IMR-90 (cell line): ENCODE measurements at regions not wholly inside any gene's neighbourhood (a gene's known extent, or its start where the extent isn't known, plus 50 kb on each side); places are given as distances from the start of the nearest gene placed in this dataset.

ENCODE experiments used
- ATAC-seq: fragments of 200-7000 bp; cut with Tn5 transposase; 2 replicates; pipeline ENCODE4 v1.9.1; 2020; ENCODE audit warnings: low read depth, mild to moderate bottlenecking, moderate library complexity
- BruUV-seq: library from RNA; stranded (reverse); fragments of 400-500 nt; replicated peaks from 2 replicates; lab custom pipeline; 2021; lab: Mats Ljungman, UMichigan
- CTCF ChIA-PET: fragments of 300-600 bp; formaldehyde crosslinking; extraction: SDS; loops from one replicate; lab custom pipeline; 2021; ENCODE audit warnings: antibody characterized with exemption; lab: Yijun Ruan, JAX
- POLR2A ChIA-PET: fragments of 300-600 bp; sonication (Branson Sonifier 250); formaldehyde crosslinking; loops from one replicate; lab custom pipeline; 2022; ENCODE audit warnings: antibody characterized with exemption; ENCODE audit not compliant: unreplicated experiment; lab: Charles Lee
- DNase-seq: peaks from one replicate; pipeline ENCODE4 v3.0.0; 2013
- H2AFZ ChIP-seq: replicated peaks from 2 replicates; pipeline ENCODE3; 2013; ENCODE audit warnings: low read length, mild to moderate bottlenecking; ENCODE audit not compliant: poor library complexity
- H2AK5ac ChIP-seq: 2 replicates; pipeline ENCODE4 v1.6.1; 2013; ENCODE audit warnings: low read depth, low read length, inconsistent platforms
- H2AK9ac ChIP-seq: replicated peaks from 2 replicates; pipeline ENCODE3; 2013; ENCODE audit warnings: mild to moderate bottlenecking, low read depth, low read length, moderate library complexity; ENCODE audit not compliant: poor library complexity
- H2BK120ac ChIP-seq: 2 replicates; pipeline ENCODE4 v1.6.1; 2013; ENCODE audit warnings: low read depth, low read length, inconsistent platforms
- H2BK15ac ChIP-seq: 3 replicates; pipeline ENCODE4 v1.6.1; 2013; ENCODE audit warnings: low read depth, low read length, inconsistent platforms
- H2BK20ac ChIP-seq: 2 replicates; pipeline ENCODE4 v1.6.1; 2013; ENCODE audit warnings: low read depth, mild to moderate bottlenecking, inconsistent platforms, low read length, moderate library complexity
- H2BK5ac ChIP-seq: 2 replicates; pipeline ENCODE4 v1.6.1; 2013; ENCODE audit warnings: mild to moderate bottlenecking, low read depth, low read length, inconsistent platforms; ENCODE audit not compliant: poor library complexity, severe bottlenecking
- H3K14ac ChIP-seq: replicated peaks from 2 replicates; pipeline ENCODE4 v1.6.1; 2013; ENCODE audit warnings: low read depth, low read length, inconsistent platforms
- H3K18ac ChIP-seq: 2 replicates; pipeline ENCODE4 v1.6.1; 2013; ENCODE audit warnings: low read depth, low read length, control low read depth
- H3K23ac ChIP-seq: 2 replicates; pipeline ENCODE4 v1.6.1; 2013; ENCODE audit warnings: low read depth, low read length, inconsistent platforms
- H3K27ac ChIP-seq: 2 replicates; pipeline ENCODE4 v1.5.1; 2013; ENCODE audit warnings: mild to moderate bottlenecking, control low read depth, low read length; ENCODE audit not compliant: insufficient read depth
- H3K27me3 ChIP-seq: 2 replicates; pipeline ENCODE4 v1.6.1; 2013; ENCODE audit warnings: low read length; ENCODE audit not compliant: control insufficient read depth, insufficient read depth
- H3K36me3 ChIP-seq: 2 replicates; pipeline ENCODE4 v1.6.1; 2013; ENCODE audit warnings: low read length, mixed read lengths; ENCODE audit not compliant: control insufficient read depth, insufficient read depth
- H3K4ac ChIP-seq: 2 replicates; pipeline ENCODE4 v1.6.1; 2013; ENCODE audit warnings: low read depth, low read length, inconsistent platforms
- H3K4me1 ChIP-seq: 2 replicates; pipeline ENCODE4 v1.6.1; 2013; ENCODE audit warnings: low read length, mixed read lengths; ENCODE audit not compliant: control insufficient read depth, insufficient read depth
- H3K4me2 ChIP-seq: 2 replicates; pipeline ENCODE4 v1.6.1; 2013; ENCODE audit warnings: low read depth, mild to moderate bottlenecking, control low read depth, low read length, moderate library complexity
- H3K4me3 ChIP-seq: 2 replicates; pipeline ENCODE4 v1.5.1; 2013; ENCODE audit warnings: low read depth, mild to moderate bottlenecking, control low read depth, low read length, moderate library complexity; ENCODE audit not compliant: insufficient read depth
- H3K56ac ChIP-seq: 2 replicates; pipeline ENCODE4 v1.6.1; 2013; ENCODE audit warnings: low read length, inconsistent platforms; ENCODE audit not compliant: insufficient read depth; ENCODE audit errors: extremely low read depth
- H3K79me1 ChIP-seq, 2 experiments: 2 replicates each; pipeline ENCODE4 v1.6.1; 2013; ENCODE audit warnings: low read length in 2 of 2, inconsistent platforms in 1 of 2, low read depth in 1 of 2
- H3K9ac ChIP-seq: 2 replicates; pipeline ENCODE4 v1.6.1; 2013; ENCODE audit warnings: low read depth, low read length, control low read depth
- H3K9me1 ChIP-seq: 2 replicates; pipeline ENCODE4 v1.6.1; 2013; ENCODE audit warnings: low read length, inconsistent platforms; ENCODE audit not compliant: insufficient read depth
- H3K9me3 ChIP-seq: 2 replicates; pipeline ENCODE4 v1.6.1; 2013; ENCODE audit warnings: low read length; ENCODE audit not compliant: control insufficient read depth, insufficient read depth
- H4K20me1 ChIP-seq: 2 replicates; pipeline ENCODE4 v1.6.1; 2013; ENCODE audit warnings: low read length, inconsistent platforms; ENCODE audit not compliant: insufficient read depth
- H4K5ac ChIP-seq: 2 replicates; pipeline ENCODE4 v1.6.1; 2013; ENCODE audit warnings: mild to moderate bottlenecking, low read depth, low read length, control low read depth
- H4K8ac ChIP-seq, 2 experiments: 2 replicates each; pipeline ENCODE4 v1.6.1; 2013; ENCODE audit warnings: low read depth in 2 of 2, low read length in 2 of 2, control low read depth in 1 of 2, inconsistent platforms in 1 of 2
- H4K91ac ChIP-seq: 2 replicates; pipeline ENCODE4 v1.6.1; 2013; ENCODE audit warnings: low read depth, low read length, inconsistent platforms; ENCODE audit not compliant: insufficient read depth
- CEBPB ChIP-seq: IDR thresholded peaks from 2 replicates; pipeline ENCODE4 v1.6.1; 2012; ENCODE audit warnings: low read depth, low read length, improper control_type of control experiment
- CHD1 ChIP-seq: IDR thresholded peaks from 2 replicates; pipeline ENCODE4 v1.6.1; 2012; ENCODE audit warnings: low read depth, low read length, improper control_type of control experiment
- FOS ChIP-seq: fragments of 150-350 bp; IDR thresholded peaks from 2 replicates; pipeline ENCODE4 v1.6.1; 2016; ENCODE audit warnings: low read depth, low read length
- MAFK ChIP-seq: IDR thresholded peaks from 2 replicates; pipeline ENCODE4 v1.6.1; 2012; ENCODE audit warnings: low read depth, low read length, improper control_type of control experiment
- MAZ ChIP-seq: IDR thresholded peaks from 2 replicates; pipeline ENCODE4 v1.6.1; 2012; ENCODE audit warnings: low read depth, mild to moderate bottlenecking, low read length, improper control_type of control experiment, moderate library complexity, borderline replicate concordance
- MXI1 ChIP-seq: IDR thresholded peaks from 2 replicates; pipeline ENCODE4 v1.6.1; 2012; ENCODE audit warnings: low read depth, mild to moderate bottlenecking, low read length, moderate library complexity, borderline replicate concordance
- NFE2L2 ChIP-seq: fragments of 150-350 bp; IDR thresholded peaks from 2 replicates; pipeline ENCODE4 v1.6.1; 2016; ENCODE audit warnings: low read depth, mild to moderate bottlenecking, low read length
- POLR2A ChIP-seq: IDR thresholded peaks from 2 replicates; pipeline ENCODE4 v1.6.1; 2012; ENCODE audit warnings: mild to moderate bottlenecking, low read depth, low read length
- RAD21 ChIP-seq: IDR thresholded peaks from 2 replicates; pipeline ENCODE4 v1.6.1; 2012; ENCODE audit warnings: low read length, improper control_type of control experiment
- RCOR1 ChIP-seq: IDR thresholded peaks from 2 replicates; pipeline ENCODE4 v1.6.1; 2012; ENCODE audit warnings: mild to moderate bottlenecking, low read length, improper control_type of control experiment; ENCODE audit not compliant: insufficient replicate concordance
- RFX5 ChIP-seq: IDR thresholded peaks from 2 replicates; pipeline ENCODE4 v1.8.0; 2012; ENCODE audit warnings: low read depth, mild to moderate bottlenecking, low read length, moderate library complexity
- SMC3 ChIP-seq: fragments of 150-350 bp; IDR thresholded peaks from 2 replicates; pipeline ENCODE4 v1.6.1; 2016; ENCODE audit warnings: low read depth, mild to moderate bottlenecking, antibody characterized with exemption, low read length, moderate library complexity
- USF2 ChIP-seq: fragments of 150-350 bp; IDR thresholded peaks from 2 replicates; pipeline ENCODE4 v1.6.1; 2017; ENCODE audit warnings: mild to moderate bottlenecking, antibody characterized with exemption, low read length, low read depth
- WGBS, 2 experiments: methylation state at CpG; one replicate each; pipeline versions ENCODE4 v1.1.5 to v1.1.7; 2013; ENCODE audit warnings: missing lambda C conversion rate in 2 of 2; ENCODE audit not compliant: insufficient read length in 1 of 2; ENCODE audit errors: extremely low coverage in 2 of 2; 5-methylcytosine and 5-hydroxymethylcytosine counted together
- dilution Hi-C: fragments of 300-500 bp; cut with HindIII; formaldehyde crosslinking; loops from one replicate; pipeline ENCODE4 v1.14.3; 2018; ENCODE audit warnings: low sequenced_read_pairs; ENCODE audit not compliant: unreplicated experiment
- in situ Hi-C: fragments of 300-500 bp; cut with MboI; formaldehyde crosslinking; loops from 3 replicates; pipeline ENCODE4 v1.14.3; 2019; ENCODE audit warnings: low sequenced_read_pairs, inconsistent platforms, mixed read lengths
- intact Hi-C: fragments of 100-400 bp; cut with micrococcal nuclease; formaldehyde crosslinking; loops from 2 replicates; pipeline ENCODE4 v1.10.0; 2022
- TF ChIP-seq, protein P1 (sequence below): fragments of 150-350 bp; IDR thresholded peaks from 2 replicates; pipeline ENCODE4 v1.6.1; 2016; ENCODE audit warnings: low read depth, mild to moderate bottlenecking, low read length, moderate library complexity, borderline replicate concordance
- TF ChIP-seq, protein P2 (sequence below): conservative IDR thresholded peaks from 2 replicates; pipeline ENCODE4 v1.5.1; 2012; ENCODE audit warnings: mild to moderate bottlenecking, low read depth, low read length, improper control_type of control experiment

DNA sequence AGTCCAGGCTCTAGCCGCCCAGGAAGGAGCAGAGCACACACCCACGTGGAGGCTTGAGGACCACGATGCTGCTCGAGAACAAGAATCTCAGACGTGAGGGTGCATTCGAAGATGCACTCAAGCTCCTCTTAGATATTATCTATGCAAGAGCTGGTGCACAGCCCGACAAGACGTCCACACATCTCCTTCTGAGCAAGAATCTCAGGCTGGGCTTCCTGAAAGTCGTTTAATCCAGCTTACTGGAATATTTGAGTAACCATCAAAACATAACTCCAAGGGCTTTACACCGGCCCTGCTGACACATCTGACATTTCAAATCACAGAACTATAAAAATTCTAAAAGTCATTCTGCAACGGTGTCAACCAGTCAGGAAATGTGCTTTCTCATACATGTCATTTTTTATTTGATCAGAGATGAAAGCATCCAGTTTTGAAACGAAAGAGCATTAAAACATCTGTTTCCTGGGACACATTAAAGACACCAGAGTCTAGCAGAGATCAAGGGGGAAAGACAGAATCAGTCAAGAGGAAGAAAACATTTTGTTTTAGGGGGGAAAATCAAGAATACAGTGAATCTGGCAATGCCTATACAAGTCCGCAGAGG is 177.7 kb upstream of the IRS2 start:
- no peaks in the 10 kb centered on the region for H3K36me3 ChIP-seq
- no peak overlapping the region for H4K91ac ChIP-seq
- BruUV-seq = no TSS peak
- no peak for DNase-seq
- TF ChIP-seq CHD1 = no peak
- TF ChIP-seq RAD21 = no peak
- TF ChIP-seq NFE2L2 = no peak
- no peak for TF ChIP-seq MAZ
- TF ChIP-seq, protein P1, sequence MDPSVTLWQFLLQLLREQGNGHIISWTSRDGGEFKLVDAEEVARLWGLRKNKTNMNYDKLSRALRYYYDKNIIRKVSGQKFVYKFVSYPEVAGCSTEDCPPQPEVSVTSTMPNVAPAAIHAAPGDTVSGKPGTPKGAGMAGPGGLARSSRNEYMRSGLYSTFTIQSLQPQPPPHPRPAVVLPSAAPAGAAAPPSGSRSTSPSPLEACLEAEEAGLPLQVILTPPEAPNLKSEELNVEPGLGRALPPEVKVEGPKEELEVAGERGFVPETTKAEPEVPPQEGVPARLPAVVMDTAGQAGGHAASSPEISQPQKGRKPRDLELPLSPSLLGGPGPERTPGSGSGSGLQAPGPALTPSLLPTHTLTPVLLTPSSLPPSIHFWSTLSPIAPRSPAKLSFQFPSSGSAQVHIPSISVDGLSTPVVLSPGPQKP = no peak
- no peak for TF ChIP-seq USF2
- no peak for TF ChIP-seq RCOR1
- TF ChIP-seq CEBPB = no peak
- no peak for TF ChIP-seq MXI1
- no peak for TF ChIP-seq MAFK
- TF ChIP-seq FOS = no peak
- TF ChIP-seq, protein P2, sequence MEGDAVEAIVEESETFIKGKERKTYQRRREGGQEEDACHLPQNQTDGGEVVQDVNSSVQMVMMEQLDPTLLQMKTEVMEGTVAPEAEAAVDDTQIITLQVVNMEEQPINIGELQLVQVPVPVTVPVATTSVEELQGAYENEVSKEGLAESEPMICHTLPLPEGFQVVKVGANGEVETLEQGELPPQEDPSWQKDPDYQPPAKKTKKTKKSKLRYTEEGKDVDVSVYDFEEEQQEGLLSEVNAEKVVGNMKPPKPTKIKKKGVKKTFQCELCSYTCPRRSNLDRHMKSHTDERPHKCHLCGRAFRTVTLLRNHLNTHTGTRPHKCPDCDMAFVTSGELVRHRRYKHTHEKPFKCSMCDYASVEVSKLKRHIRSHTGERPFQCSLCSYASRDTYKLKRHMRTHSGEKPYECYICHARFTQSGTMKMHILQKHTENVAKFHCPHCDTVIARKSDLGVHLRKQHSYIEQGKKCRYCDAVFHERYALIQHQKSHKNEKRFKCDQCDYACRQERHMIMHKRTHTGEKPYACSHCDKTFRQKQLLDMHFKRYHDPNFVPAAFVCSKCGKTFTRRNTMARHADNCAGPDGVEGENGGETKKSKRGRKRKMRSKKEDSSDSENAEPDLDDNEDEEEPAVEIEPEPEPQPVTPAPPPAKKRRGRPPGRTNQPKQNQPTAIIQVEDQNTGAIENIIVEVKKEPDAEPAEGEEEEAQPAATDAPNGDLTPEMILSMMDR = no peak
- TF ChIP-seq POLR2A = no peak
- TF ChIP-seq RFX5 = no peak
- no peak for TF ChIP-seq SMC3
- POLR2A ChIA-PET = no interaction called here
- H3K27me3 ChIP-seq = no peaks in the 10 kb centered on the region
- CTCF ChIA-PET = no interaction called here
- peak overlapping the region; percentile 53 for H2AFZ ChIP-seq
- H3K18ac ChIP-seq = no peak overlapping the region
- H4K20me1 ChIP-seq = no peaks in the 10 kb centered on the region
- H3K9me3 ChIP-seq = no peaks in the 10 kb centered on the region
- H3K4me2 ChIP-seq = no peak overlapping the region
- no peak overlapping the region for H2BK5ac ChIP-seq
- no peak overlapping the region for H3K27ac ChIP-seq
- no peak overlapping the region for H3K14ac ChIP-seq
- no peak overlapping the region for H3K4ac ChIP-seq
- H3K4me1 ChIP-seq = no peaks in the 10 kb centered on the region
- ATAC-seq = no peak
- no peak overlapping the region for H2BK120ac ChIP-seq
- no peak overlapping the region for H2AK9ac ChIP-seq
- H3K79me1 ChIP-seq = no peaks in the 10 kb centered on the region
- H3K9ac ChIP-seq = no peak overlapping the region
- no peak overlapping the region for H2BK15ac ChIP-seq
- WGBS, 2 experiments = 77% methylated on average over 6 of the region's 13 CpGs; no CpG with 5 or more reads in 1 of the 2 experiments
- no peak overlapping the region for H2BK20ac ChIP-seq
- no peak overlapping the region for H4K5ac ChIP-seq
- no peak overlapping the region for H3K23ac ChIP-seq
- no peak overlapping the region for H4K8ac ChIP-seq
- no peak overlapping the region for H3K4me3 ChIP-seq
- H3K56ac ChIP-seq = no peak overlapping the region; the same call in 1 of the 2 replicates
- H2AK5ac ChIP-seq = no peak overlapping the region
- intact Hi-C loops (loop anchor here (10.0 kb wide), 1 partner anchor 661 kb away; no protein-coding TSS in a partner anchor), in situ Hi-C loops (no loop called here), dilution Hi-C loops (no loop called here)
- H3K9me1 ChIP-seq = no peaks in the 10 kb centered on the region
